HG03520 (cell line): ENCODE measurements at regions not wholly inside any gene's neighbourhood (a gene's known extent, or its start where the extent isn't known, plus 50 kb on each side); places are given as distances from the start of the nearest gene placed in this dataset.

ENCODE experiments used
- ATAC-seq: cut with Tn5 transposase; IDR thresholded peaks from one replicate; pipeline ENCODE4 v1.9.1; 2021; ENCODE audit warnings: mild to moderate bottlenecking, moderate library complexity; ENCODE audit not compliant: unreplicated experiment

- no peak for ATAC-seq
Measured at GRCh38 chr11:107151579-107151978, 133.3 kb upstream of the GUCY1A2 start.

GRCh38 chr11:107151158-107151557 lies 132.9 kb upstream of the GUCY1A2 start:
- no peak for ATAC-seq

- no peak for ATAC-seq
Measured at GRCh38 chr11:107140983-107141382, 122.7 kb upstream of the GUCY1A2 start.

GRCh38 chr11:107139396-107139795 lies 121.1 kb upstream of the GUCY1A2 start:
- ATAC-seq, result no peak

GRCh38 chr11:107136892-107137291 lies 118.6 kb upstream of the GUCY1A2 start:
- ATAC-seq, result no peak

- no peak for ATAC-seq
Measured at GRCh38 chr11:107131756-107132155, 113.5 kb upstream of the GUCY1A2 start.

GRCh38 chr11:107123022-107123421 lies 104.7 kb upstream of the GUCY1A2 start:
- no peak for ATAC-seq

GRCh38 chr11:107118025-107118720 lies 99.9 kb upstream of the GUCY1A2 start:
- no peak for ATAC-seq

- ATAC-seq, result no peak
Measured at GRCh38 chr11:107116358-107116757, 98.1 kb upstream of the GUCY1A2 start.

- ATAC-seq, result no peak
Measured at GRCh38 chr11:107102692-107103477, 84.6 kb upstream of the GUCY1A2 start.

- no peak for ATAC-seq
Measured at GRCh38 chr11:107092667-107093066, 74.4 kb upstream of the GUCY1A2 start.

- no peak for ATAC-seq
Measured at GRCh38 chr11:107078375-107078774, 60.1 kb upstream of the GUCY1A2 start.

GRCh38 chr11:107076832-107077231 lies 58.6 kb upstream of the GUCY1A2 start:
- ATAC-seq, result no peak

- ATAC-seq, result no peak
Measured at GRCh38 chr11:107071129-107071528, 52.9 kb upstream of the GUCY1A2 start.
